Caco-2 (cell line): ENCODE measurements at regions not wholly inside any gene's neighbourhood (a gene's known extent, or its start where the extent isn't known, plus 50 kb on each side); places are given as distances from the start of the nearest gene placed in this dataset.
"Not testable (repeated sequence)": the region's sequence is repeated elsewhere in the genome, so short reads cannot be mapped to it uniquely, and the experiment has no call there.

ENCODE experiments used
- BruUV-seq: library from RNA; stranded (reverse); fragments of 400-500 nt; replicated peaks from 2 replicates; lab custom pipeline; 2021; lab: Mats Ljungman, UMichigan
- CTCF ChIA-PET: fragments of 300-600 bp; sonication (Branson Sonifier 250); formaldehyde crosslinking; loops from one replicate; lab custom pipeline; 2022; ENCODE audit warnings: antibody characterized with exemption; lab: Charles Lee
- POLR2A ChIA-PET: fragments of 300-600 bp; sonication (Branson Sonifier 250); formaldehyde crosslinking; loops from one replicate; lab custom pipeline; 2022; ENCODE audit warnings: antibody characterized with exemption; lab: Charles Lee
- DNase-seq, 2 experiments: peaks; one replicate each; pipeline versions ENCODE4 v3.0.0 to v3.0.0-alpha.2; 2020 to 2022
- H3K27me3 ChIP-seq: replicated peaks from 2 replicates; pipeline ENCODE4 v1.6.0; 2011; ENCODE audit warnings: low read length; ENCODE audit not compliant: control insufficient read depth, insufficient read depth
- H3K36me3 ChIP-seq: 2 replicates; pipeline ENCODE4 v1.5.1; 2011; ENCODE audit warnings: low read length; ENCODE audit not compliant: control insufficient read depth, insufficient read depth
- H3K4me1 ChIP-seq: fragments of 250-450 bp; sonication (Bioruptor Pico); 2 replicates; pipeline ENCODE4 v1.5.1; 2020; ENCODE audit warnings: mild to moderate bottlenecking
- H3K4me3 ChIP-seq: 2 replicates; pipeline ENCODE4 v1.5.1; 2011; ENCODE audit warnings: low read depth, mild to moderate bottlenecking, control low read depth, low read length
- H3K9me3 ChIP-seq: fragments of 250-450 bp; sonication (Bioruptor Pico); 2 replicates; pipeline ENCODE4 v1.5.1; 2020; ENCODE audit warnings: mild to moderate bottlenecking, moderate library complexity
- H3K27ac Mint-ChIP-seq: one replicate; pipeline ENCODE4 v1.8.0; 2022; ENCODE audit warnings: mixed read lengths; ENCODE audit not compliant: unreplicated experiment
- H3K27me3 Mint-ChIP-seq: one replicate; pipeline ENCODE4 v1.8.0; 2022; ENCODE audit warnings: mixed read lengths; ENCODE audit not compliant: insufficient read depth, unreplicated experiment
- H3K36me3 Mint-ChIP-seq: one replicate; pipeline ENCODE4 v1.8.0; 2022; ENCODE audit warnings: mild to moderate bottlenecking, mixed read lengths; ENCODE audit not compliant: insufficient read depth, unreplicated experiment
- H3K4me1 Mint-ChIP-seq: one replicate; pipeline ENCODE4 v1.8.0; 2022; ENCODE audit warnings: low read depth, mixed read lengths; ENCODE audit not compliant: unreplicated experiment
- H3K4me3 Mint-ChIP-seq: one replicate; pipeline ENCODE4 v1.8.0; 2022; ENCODE audit warnings: mild to moderate bottlenecking, moderate library complexity, mixed read lengths; ENCODE audit not compliant: unreplicated experiment
- H3K9me3 Mint-ChIP-seq: one replicate; pipeline ENCODE4 v1.8.0; 2022; ENCODE audit warnings: mixed read lengths; ENCODE audit not compliant: unreplicated experiment
- intact Hi-C: fragments of 100-400 bp; cut with micrococcal nuclease; formaldehyde crosslinking; loops from one replicate; pipeline ENCODE4 v1.10.0; 2022; ENCODE audit not compliant: unreplicated experiment

DNA sequence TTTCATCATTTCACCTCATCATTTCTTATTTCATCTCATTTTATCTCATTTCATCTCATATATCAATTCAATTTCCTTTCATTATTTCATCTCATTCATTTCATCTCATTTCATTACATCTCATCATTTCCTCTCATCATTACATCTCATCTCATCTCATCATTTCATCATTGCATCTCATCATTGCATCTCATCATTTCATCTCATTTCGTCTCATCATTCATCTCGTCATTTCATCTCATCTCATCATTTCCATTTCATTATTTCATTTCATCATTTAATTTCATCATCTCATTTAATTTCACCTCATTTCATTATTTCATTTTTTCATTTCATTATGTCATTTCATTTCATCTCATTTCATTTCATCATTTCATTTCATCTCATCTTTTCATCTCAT, 168.5 kb upstream of the FAM72C start:
- CTCF ChIA-PET, BruUV-seq, H3K9me3 ChIP-seq, H3K27ac Mint-ChIP-seq, H3K27me3 ChIP-seq, H3K9me3 Mint-ChIP-seq, H3K4me1 Mint-ChIP-seq, H3K4me3 Mint-ChIP-seq, POLR2A ChIA-PET, H3K36me3 Mint-ChIP-seq, H3K27me3 Mint-ChIP-seq, DNase-seq, intact Hi-C loops, H3K36me3 ChIP-seq, H3K4me1 ChIP-seq, H3K4me3 ChIP-seq: not testable (repeated sequence)

DNA sequence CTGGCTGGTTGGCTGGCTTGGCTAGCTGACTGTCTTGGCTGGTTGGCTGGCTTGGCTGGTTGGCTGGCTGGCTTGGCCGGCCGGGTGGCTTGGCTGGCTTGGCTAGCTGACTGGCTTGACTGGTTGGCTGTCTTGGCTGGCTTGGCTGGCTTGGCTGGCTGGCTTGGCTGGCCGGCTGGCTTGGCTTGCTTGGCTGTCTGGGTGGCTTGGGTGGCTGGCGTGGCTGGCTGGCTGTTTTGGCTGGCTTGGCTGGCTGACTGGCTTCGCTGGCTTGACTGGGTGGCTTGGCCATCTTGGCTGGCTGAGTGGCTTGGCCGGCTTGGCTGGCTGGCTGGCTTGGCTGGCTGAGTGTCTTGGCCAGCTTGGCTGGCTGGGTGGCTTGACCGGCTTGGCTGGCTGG, 133.2 kb upstream of the FAM72C start:
- H3K9me3 Mint-ChIP-seq, intact Hi-C loops, H3K27ac Mint-ChIP-seq: not testable (repeated sequence)

DNA sequence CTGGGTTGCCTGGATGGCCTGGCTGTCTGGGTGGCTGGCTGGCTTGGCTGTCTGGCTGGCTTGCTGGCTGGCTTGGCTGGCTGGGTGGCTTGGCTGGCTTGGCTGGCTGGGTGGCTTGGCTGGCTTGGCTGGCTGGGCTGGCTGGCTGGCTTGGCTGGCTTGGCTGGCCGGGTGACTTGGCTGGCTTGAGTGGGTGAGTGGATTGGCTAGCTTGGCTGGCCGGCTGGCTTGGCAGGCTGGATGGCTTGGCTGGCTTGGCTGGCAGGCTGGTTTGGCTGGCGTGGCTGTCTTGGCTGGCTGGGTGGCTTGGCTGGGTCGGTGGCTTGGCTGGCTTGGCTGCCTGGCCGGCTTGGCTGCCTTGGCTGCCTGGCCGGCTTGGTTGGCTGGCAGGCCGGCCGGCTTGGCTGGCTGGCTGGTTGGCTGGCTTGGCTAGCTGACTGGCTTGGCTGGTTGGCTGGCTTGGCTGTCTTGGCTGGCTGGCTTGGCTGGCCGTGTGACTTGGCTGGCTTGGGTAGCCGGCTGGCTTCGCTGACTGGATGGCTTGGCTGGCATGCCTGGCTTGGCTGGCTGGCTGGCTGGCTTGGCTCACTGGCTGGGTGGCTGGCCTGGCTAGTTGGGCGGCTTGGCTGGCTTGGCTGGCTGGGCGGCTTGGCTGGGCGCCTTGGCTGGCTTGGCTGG, 132.4 kb upstream of the FAM72C start:
- H3K27me3 ChIP-seq, H3K4me3 Mint-ChIP-seq, H3K4me1 Mint-ChIP-seq, H3K36me3 ChIP-seq, CTCF ChIA-PET, H3K27ac Mint-ChIP-seq, BruUV-seq, H3K9me3 ChIP-seq, H3K4me3 ChIP-seq, POLR2A ChIA-PET, H3K27me3 Mint-ChIP-seq, H3K9me3 Mint-ChIP-seq, H3K4me1 ChIP-seq, H3K36me3 Mint-ChIP-seq, intact Hi-C loops: not testable (repeated sequence)
- DNase-seq = peak; percentile 14 to 63

More for the DNA sequence above, 133.2 kb upstream of the FAM72C start:
- H3K4me1 ChIP-seq, CTCF ChIA-PET, H3K27me3 ChIP-seq, H3K9me3 ChIP-seq, H3K27me3 Mint-ChIP-seq, H3K36me3 ChIP-seq, H3K4me3 Mint-ChIP-seq, H3K4me3 ChIP-seq, H3K4me1 Mint-ChIP-seq, BruUV-seq, POLR2A ChIA-PET, H3K36me3 Mint-ChIP-seq: not testable (repeated sequence)
- DNase-seq = peak in 1 of 2 experiments; percentile 14

DNA sequence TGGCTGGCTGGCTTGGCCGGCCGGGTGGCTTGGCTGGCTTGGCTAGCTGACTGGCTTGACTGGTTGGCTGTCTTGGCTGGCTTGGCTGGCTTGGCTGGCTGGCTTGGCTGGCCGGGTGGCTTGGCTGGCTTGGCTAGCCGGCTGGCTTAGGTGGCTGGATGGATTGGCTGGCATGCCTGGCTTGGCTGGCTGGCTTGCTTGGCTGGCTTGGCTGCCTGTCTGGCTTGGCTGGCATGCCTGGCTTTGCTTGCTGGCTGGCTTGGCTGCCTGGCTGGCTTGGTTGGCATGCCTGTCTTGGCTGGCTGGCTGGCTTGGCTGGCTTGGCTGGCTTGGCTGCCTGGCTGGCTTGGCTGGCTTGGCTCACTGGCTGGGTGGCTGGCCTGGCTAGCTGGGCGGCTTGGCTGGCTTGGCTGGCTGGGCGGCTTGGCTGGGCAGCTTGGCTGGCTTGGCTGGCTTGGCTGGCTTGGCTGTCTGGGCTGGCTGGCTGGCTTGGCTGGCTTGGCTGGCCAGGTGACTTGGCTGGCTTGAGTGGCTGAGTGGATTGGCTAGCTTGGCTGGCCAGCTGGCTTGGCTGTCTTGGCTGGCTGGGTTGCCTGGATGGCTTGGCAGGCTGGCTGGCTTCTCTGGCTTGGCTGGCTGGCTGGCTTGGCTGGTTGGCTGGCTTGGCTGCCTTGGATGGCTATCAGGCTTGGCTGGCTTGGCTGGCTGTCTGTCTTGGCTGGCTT, 131.5 kb upstream of the FAM72C start:
- H3K4me3 ChIP-seq, H3K36me3 Mint-ChIP-seq, H3K4me1 ChIP-seq, BruUV-seq, H3K9me3 ChIP-seq, H3K9me3 Mint-ChIP-seq, H3K27ac Mint-ChIP-seq, CTCF ChIA-PET, POLR2A ChIA-PET, H3K27me3 Mint-ChIP-seq, H3K27me3 ChIP-seq, intact Hi-C loops, H3K4me3 Mint-ChIP-seq, H3K36me3 ChIP-seq, H3K4me1 Mint-ChIP-seq: not testable (repeated sequence)
- DNase-seq = peak; percentile 15 to 69

DNA sequence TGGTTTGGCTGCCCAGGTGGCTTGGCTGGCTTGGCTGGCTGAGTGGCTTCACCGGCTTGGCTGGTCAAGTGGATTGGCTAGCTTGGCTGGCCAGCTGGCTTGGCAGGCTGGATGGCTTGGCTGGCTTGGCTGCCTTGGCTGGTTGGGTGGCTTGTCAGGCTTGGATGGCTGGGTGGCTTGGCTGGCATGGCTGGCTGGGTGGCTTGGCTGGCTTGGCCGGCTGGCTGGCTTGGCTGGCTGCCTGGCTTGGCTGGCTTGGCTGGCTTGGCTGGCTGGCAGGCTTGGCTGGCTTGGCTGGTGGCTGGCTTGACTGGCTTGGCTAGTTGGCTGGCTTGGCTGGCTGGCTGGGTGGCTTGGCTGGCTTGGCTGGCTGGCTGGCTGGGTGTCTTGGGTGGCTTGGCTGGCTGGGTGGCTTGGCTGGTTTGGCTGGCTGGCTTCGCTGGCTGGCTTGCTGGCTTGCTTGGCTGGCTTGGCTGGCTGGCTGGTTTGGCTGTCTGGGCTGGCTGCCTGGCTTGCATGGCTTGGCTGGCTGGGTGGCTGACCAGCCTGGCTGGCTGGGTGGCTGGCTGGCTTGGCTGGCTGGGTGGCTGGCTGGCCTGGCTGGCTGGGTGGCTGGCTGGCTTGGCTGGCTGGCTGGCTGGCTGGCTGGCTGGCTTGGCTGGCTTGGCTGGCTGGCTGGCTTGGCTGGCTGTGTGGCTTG, 130.4 kb upstream of the FAM72C start:
- H3K27me3 Mint-ChIP-seq, H3K4me3 Mint-ChIP-seq, H3K27me3 ChIP-seq, H3K4me3 ChIP-seq, H3K27ac Mint-ChIP-seq, POLR2A ChIA-PET, H3K9me3 ChIP-seq, H3K4me1 ChIP-seq, intact Hi-C loops, H3K36me3 Mint-ChIP-seq, CTCF ChIA-PET, H3K4me1 Mint-ChIP-seq, BruUV-seq, H3K36me3 ChIP-seq, H3K9me3 Mint-ChIP-seq: not testable (repeated sequence)
- peak in 1 of 2 experiments; percentile 38 for DNase-seq
